Omental fat pad (tissue), 3 donors: ENCODE measurements at regions not wholly inside any gene's neighbourhood (a gene's known extent, or its start where the extent isn't known, plus 50 kb on each side); places are given as distances from the start of the nearest gene placed in this dataset.

ENCODE experiments used
- ATAC-seq: fragments of 150-250 bp; one replicate; pipeline ENCODE4 v1.9.1; 2016; ENCODE audit warnings: mild to moderate bottlenecking, moderate library complexity; ENCODE audit not compliant: low FRiP score
- DNase-seq: peaks from one replicate; pipeline ENCODE4 v3.0.0-alpha.2; 2019; ENCODE audit warnings: low spot score
- TF ChIP-seq, protein P1 (sequence below), 3 donors: fragments of 450-650 bp; IDR thresholded peaks; one replicate each; pipeline ENCODE4 v1.5.1; 2016 to 2017; ENCODE audit warnings: antibody characterized with exemption in 3 of 3, mild to moderate bottlenecking in 3 of 3, moderate library complexity in 2 of 3

DNA sequence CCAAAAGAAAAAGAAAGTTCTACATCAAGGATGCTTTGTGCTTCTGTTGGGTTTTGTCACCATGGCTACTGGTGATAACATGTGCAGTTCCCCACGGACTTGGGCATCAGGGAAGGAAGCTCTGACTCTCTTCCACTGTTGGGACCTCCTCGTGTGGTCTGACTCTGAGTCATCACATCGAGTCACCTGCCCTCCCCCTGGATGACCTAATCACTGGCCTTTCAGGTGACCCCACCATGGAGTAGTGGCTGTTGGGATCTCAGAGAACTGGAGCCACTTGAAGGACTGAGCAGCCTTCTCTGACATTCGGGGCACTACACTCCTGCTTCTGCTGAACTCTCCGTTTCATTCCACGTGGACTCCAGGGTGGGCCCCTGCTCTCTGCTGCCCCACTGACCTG, 60.8 kb upstream of the DOCK1 start:
- DNase-seq: no peak
- ATAC-seq: no peak
- TF ChIP-seq, protein P1, sequence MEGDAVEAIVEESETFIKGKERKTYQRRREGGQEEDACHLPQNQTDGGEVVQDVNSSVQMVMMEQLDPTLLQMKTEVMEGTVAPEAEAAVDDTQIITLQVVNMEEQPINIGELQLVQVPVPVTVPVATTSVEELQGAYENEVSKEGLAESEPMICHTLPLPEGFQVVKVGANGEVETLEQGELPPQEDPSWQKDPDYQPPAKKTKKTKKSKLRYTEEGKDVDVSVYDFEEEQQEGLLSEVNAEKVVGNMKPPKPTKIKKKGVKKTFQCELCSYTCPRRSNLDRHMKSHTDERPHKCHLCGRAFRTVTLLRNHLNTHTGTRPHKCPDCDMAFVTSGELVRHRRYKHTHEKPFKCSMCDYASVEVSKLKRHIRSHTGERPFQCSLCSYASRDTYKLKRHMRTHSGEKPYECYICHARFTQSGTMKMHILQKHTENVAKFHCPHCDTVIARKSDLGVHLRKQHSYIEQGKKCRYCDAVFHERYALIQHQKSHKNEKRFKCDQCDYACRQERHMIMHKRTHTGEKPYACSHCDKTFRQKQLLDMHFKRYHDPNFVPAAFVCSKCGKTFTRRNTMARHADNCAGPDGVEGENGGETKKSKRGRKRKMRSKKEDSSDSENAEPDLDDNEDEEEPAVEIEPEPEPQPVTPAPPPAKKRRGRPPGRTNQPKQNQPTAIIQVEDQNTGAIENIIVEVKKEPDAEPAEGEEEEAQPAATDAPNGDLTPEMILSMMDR (IDR thresholded peaks at IDR 0.05): no peak

DNA sequence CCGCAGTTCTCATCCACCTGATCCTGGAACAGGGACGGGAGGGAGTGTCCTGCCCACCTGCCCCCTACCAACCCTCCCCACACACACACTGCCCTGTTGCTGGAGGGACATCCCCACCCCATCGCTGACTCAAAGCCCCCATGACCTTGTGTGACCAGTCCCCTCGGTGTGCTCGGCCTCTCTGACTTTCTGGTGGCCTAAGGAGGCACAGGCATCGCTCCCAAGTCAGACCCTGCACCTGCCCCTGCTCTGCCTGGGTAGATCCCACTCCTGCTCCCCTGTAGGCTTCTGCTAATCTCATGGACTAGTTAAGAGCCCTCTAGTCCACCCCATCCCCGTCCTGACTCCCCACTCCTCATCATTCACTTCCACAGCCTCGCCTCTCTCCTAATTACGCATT, 58.8 kb upstream of the DOCK1 start:
- DNase-seq (no peak), ATAC-seq (no peak)
- TF ChIP-seq, protein P1 (IDR thresholded peaks at IDR 0.05): no peak

DNA sequence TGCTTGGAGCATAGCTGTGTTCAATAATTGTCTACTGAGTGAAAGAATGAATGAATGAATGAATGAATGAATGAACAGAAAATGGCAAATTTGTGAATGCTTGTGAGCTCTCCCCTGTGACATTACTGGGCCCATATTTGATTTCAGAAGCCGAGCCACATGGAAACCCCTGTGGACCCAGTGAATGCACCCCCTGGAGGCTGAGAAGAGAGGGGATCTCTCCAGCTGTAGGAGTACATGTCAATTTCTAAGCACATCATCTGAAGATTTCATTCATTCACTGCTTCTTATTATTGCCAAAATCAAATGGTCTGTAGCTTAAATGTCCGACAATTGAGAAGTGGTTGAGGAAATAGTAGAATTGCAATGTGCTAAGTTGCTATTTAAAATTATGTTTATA, 58.3 kb upstream of the DOCK1 start:
- TF ChIP-seq, protein P1 (IDR thresholded peaks at IDR 0.05): no peak
- no peak for ATAC-seq
- DNase-seq: no peak

DNA sequence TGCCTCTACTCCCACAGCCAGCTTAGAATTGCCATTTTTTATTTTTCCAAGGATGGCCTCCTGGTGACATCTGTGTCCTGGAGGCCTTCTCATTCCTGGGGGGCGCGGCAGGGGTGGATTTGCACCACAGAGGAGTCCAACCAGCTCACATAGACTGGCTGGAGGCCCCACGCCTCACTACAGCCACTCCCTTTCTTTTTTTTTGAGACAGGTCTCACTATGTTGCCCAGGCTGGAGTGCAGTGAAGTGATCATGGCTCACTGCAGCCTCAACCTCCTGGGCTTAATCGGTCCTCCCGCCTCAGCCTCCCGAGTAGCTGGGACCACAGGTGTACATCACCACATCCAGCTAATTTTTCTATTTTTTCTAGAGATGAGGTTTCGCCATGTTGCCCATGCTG, 57.6 kb upstream of the DOCK1 start:
- no peak for DNase-seq
- TF ChIP-seq, protein P1 (IDR thresholded peaks at IDR 0.05): no peak
- ATAC-seq: no peak

DNA sequence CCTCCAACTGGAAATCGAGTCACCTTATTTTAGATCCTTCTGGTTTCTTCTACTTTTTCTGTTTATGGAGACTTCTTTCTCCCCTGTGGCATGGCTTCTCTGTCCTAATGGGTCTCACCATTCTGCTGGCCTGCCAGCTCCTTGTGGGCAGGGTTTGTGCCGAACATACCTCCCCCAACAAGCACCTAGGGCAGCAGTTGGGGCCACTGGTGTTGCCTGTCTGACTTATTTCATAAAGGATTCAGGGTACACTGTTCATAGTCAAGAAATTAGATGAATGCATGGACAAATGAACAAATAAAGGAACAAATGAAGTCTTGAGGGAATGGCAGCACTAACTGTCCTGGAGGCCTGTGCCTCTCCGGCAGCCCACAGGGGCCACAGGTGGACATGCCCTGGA, 55.6 kb upstream of the DOCK1 start:
- no peak for DNase-seq
- TF ChIP-seq, protein P1 (IDR thresholded peaks at IDR 0.05): no peak
- ATAC-seq: no peak

DNA sequence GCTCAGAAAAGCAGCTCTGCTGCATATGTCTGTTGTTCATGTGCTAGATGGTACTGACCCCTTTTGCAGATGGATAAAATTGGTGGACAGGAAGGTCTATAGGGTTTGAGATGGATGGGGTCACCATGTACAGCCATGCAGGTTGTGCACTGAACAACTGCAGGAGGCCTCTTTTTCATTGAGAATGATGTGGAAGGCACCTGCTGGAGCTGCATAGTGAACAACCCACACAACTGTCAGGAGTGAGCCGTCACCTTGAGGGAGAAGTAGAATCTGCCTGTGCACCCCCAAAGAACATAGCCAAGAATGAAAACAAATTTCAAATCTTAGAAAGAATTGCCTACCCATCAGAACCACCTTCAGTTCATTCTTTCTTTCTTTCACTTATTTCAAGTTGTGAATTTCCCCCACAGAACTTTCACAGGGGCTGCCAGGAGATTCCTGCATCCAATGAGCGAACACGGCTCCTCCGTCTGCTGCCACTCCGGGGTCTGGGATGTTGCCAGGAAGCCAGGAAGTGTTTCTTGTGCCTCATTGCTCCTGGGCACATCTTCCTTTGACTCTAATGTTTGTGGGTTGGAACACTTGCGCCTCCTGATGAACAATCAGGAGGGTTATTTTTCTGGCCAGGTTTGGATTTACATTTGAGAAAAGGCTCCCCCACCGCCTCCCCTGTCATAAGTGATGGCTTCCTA, 53.7 kb upstream of the DOCK1 start:
- TF ChIP-seq, protein P1 (IDR thresholded peaks at IDR 0.05): no peak
- DNase-seq (no peak), ATAC-seq (no peak)

DNA sequence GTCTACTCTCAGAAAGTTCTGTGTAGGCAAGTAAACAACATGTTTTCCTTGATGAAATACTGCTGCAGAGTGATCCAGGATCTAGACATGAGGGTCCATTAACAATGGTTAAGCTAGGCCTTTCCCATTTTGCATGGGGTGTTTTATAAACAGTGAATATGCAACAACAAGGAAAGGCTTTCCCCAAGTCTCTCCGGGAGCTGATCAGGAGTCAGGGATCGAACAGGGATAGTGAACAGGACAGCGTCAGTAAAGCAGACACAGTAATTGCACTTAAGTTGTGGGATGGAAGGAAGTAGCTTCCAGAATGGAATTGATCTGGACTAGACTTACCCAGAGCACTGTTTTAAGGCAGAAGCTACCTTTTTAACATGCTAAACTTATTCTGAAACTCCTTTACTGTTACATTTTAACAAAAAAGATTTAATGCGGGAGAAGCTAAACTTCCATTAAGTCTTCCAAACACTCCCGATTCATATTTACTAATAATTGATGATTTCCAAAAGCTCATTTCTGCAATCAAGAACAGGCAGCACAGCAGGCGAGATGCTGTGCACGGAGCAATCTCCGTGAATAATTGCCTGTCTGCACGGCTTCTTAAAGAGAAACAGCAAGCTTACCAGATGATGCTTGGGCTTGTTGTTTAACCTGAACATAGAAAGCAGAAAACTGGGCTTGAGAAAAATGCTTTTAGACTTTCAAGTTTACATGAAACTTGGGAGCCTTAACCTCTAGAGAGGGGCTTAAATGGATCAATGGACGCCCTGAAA, 50.3 kb upstream of the DOCK1 start:
- no peak for DNase-seq
- ATAC-seq: no peak
- TF ChIP-seq, protein P1 (IDR thresholded peaks at IDR 0.05): no peak
